Activated T-helper 17 cell treated with anti-CD3 and anti-CD28 coated beads, Interleukin-2, amount 50 U/mL, for 72 hours (primary cell): ENCODE measurements at regions not wholly inside any gene's neighbourhood (a gene's known extent, or its start where the extent isn't known, plus 50 kb on each side); places are given as distances from the start of the nearest gene placed in this dataset.

ENCODE experiments used
- ATAC-seq: fragments of 150-1000 bp; cut with Tn5 transposase; replicated peaks from 2 replicates; pipeline ENCODE4 v1.10.0; 2021; ENCODE audit warnings: mild to moderate bottlenecking, moderate library complexity
- H3K27ac Mint-ChIP-seq: one replicate; pipeline ENCODE4 v1.8.0; 2022; ENCODE audit warnings: mixed read lengths
- H3K27me3 Mint-ChIP-seq: one replicate; pipeline ENCODE4 v1.8.0; 2022; ENCODE audit warnings: mixed read lengths
- H3K36me3 Mint-ChIP-seq: one replicate; pipeline ENCODE4 v1.8.0; 2022; ENCODE audit warnings: low read depth, mild to moderate bottlenecking, mixed read lengths
- H3K4me1 Mint-ChIP-seq: one replicate; pipeline ENCODE4 v1.8.0; 2022; ENCODE audit warnings: mixed read lengths
- H3K4me3 Mint-ChIP-seq: one replicate; pipeline ENCODE4 v1.8.0; 2022; ENCODE audit warnings: mild to moderate bottlenecking, mixed read lengths
- H3K9me3 Mint-ChIP-seq: one replicate; pipeline ENCODE4 v1.8.0; 2022; ENCODE audit warnings: mixed read lengths

DNA sequence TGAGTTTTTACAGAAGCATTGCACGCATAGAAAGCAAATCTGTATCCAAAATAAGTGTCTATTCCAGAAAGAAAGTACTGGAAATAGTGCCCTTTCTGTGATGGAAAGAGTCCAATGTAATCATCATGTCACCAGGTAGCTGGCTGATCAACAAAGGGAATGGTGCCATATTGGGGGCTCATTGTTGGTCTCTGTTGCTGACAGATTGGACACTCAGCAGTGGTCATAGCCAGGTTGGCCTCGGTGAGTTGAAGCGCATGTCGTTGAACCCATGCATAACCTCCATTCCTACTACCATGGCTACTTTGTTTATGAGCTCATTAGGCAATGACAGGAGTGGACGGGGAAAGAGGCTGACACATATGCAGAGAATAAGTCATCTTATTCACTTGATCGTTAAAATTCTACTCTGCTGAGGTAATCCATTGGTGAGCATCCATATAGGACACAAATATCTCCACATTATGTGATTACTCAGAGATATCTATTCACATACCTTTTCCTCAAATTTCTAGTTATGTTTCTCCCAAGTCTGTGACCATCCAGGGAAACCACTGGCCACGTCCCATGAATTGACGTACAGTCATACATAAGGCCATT, 560.5 kb downstream of the HAO1 start:
- no peaks in the 10 kb centered on the region for H3K27me3 Mint-ChIP-seq

DNA sequence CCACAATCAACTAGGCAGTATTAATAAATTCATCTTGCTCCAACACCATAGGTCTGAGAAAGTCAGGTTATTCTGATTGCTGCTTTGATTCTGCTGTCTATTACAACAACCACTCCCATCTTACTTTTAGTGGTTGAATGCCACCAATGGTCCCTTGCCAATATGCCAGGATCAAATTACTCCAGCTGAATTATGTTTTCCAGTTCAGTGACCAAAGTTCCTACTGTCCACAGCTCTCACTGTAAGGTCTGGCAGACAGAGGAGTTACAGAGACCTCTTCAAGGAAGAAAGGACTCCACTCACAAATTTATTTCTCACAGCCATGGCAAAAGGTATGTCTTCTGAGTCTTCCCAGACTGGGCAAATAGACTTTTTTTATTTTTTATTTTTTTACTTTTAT, 557.0 kb downstream of the HAO1 start:
- ATAC-seq, result no peak
- Mint-ChIP-seq H3K4me3 (no peak overlapping the region), H3K27me3 (no peaks in the 10 kb centered on the region), H3K4me1 (no peaks in the 10 kb centered on the region), H3K36me3 (no peaks in the 10 kb centered on the region), H3K9me3 (peaks cover 15% of the 10 kb centered on the region), H3K27ac (no peak overlapping the region)

More for the DNA sequence above, 560.5 kb downstream of the HAO1 start:
- Mint-ChIP-seq H3K36me3 (no peaks in the 10 kb centered on the region), H3K9me3 (peaks cover 16% of the 10 kb centered on the region), H3K27ac (no peak overlapping the region), H3K4me3 (no peak overlapping the region), H3K4me1 (no peaks in the 10 kb centered on the region)
- ATAC-seq, result no peak

DNA sequence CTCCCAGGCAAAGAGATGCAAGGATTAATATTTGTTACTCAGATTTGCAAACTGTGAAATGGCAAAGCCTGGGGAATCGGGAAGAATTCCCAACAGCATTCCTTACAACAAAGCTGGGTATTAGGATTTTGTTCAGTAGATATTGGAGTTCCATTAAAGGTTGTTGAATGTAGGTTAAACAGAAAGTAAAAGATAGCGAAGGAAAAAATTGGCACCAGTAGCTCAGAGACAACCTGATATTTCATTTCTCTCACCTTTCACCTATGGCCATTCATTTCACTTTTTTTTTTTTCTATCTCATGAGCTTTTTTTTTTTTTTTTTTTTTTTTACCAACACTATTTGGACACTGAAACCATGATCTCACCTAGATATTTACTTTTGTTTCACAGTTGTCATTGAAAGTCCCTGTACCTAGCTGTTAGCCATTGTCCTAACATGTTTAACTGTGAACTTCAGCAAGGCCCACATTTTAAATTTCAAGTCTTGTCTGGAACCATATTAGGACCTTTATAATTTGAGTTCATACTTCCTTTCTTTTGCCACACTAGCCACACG, 552.5 kb downstream of the HAO1 start:
- Mint-ChIP-seq H3K9me3 (peaks cover 7% of the 10 kb centered on the region), H3K27me3 (no peaks in the 10 kb centered on the region), H3K4me3 (no peak overlapping the region), H3K27ac (no peak overlapping the region), H3K36me3 (no peaks in the 10 kb centered on the region), H3K4me1 (no peaks in the 10 kb centered on the region)
- no peak for ATAC-seq

DNA sequence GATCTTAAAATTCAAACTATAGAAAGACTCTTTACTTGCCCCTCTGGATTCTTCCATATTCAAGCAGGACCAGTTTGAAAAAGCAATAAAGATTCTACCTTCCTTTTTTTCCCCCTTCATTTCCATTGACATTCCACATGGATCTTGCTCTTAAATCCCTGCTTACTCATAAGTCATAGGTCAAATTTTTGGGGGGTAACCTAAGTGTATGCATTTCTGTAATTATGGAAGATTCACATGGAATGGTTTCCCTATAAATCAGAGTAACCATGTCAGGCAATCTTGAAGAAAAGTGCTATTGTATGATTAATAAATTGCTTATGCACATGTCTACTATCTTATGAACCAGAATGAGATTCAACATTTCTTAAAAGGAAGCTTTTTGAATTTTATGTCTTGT, 551.0 kb downstream of the HAO1 start:
- H3K36me3 Mint-ChIP-seq, result no peaks in the 10 kb centered on the region
- no peaks in the 10 kb centered on the region for H3K27me3 Mint-ChIP-seq
- peaks cover 7% of the 10 kb centered on the region for H3K9me3 Mint-ChIP-seq
- no peak for ATAC-seq
- no peak overlapping the region for H3K27ac Mint-ChIP-seq
- H3K4me3 Mint-ChIP-seq, result no peak overlapping the region
- H3K4me1 Mint-ChIP-seq, result no peaks in the 10 kb centered on the region

DNA sequence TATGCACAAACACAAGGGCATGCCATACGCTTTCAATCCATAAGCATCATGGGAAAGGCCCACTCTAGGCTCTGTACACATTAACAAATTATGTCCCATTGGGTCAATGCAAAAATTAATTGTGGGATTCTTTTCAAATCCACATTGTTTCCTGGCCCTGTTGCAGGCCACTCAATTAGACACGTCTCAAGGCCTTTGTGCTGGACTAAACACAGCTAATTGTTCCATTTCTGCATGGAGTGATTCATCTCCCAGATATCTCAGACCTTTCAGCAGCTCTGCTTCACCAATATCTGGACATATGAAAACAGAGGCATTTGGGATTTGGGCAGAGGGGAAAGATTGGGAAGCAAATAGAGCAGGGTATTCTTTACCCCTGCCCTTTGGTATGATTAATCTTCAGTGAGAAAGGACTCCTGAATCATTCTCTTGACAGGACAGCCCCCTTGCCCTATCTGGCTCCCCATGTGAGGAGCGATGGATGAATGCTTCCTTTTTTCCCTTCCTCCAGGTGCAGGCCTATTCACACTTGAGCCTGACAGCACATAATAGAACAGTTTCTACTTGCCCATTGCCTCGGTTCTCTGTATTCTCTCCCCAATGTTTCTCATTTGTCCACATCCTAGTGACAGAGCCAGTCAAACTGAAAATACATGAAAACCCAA, 547.6 kb downstream of the HAO1 start:
- H3K4me3 Mint-ChIP-seq, result no peak overlapping the region
- H3K27me3 Mint-ChIP-seq, result no peaks in the 10 kb centered on the region
- H3K4me1 Mint-ChIP-seq, result no peaks in the 10 kb centered on the region
- H3K36me3 Mint-ChIP-seq, result no peaks in the 10 kb centered on the region
- no peak overlapping the region for H3K27ac Mint-ChIP-seq
- no peak for ATAC-seq
- no peaks in the 10 kb centered on the region for H3K9me3 Mint-ChIP-seq

DNA sequence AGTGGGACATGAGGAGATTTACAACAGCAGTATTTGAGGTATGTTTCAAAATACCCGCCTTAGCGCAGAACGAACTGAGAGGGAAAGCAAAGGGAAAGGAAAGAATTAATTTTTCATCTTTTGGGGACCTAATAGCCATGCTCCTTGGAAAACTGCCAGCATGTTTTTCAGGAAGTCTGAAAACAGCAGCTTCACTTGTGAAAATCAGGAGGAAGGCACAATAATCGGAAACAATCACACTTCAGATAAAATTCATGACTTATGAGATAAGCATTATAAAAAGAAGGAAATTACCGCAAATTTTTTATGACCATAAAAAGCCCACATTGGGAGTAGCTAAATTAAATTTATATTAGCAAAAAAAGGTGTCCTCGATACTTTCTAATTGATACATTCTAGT, 541.1 kb downstream of the HAO1 start:
- H3K27ac Mint-ChIP-seq, result no peak overlapping the region
- no peaks in the 10 kb centered on the region for H3K36me3 Mint-ChIP-seq
- no peaks in the 10 kb centered on the region for H3K27me3 Mint-ChIP-seq
- no peak overlapping the region for H3K4me3 Mint-ChIP-seq
- H3K9me3 Mint-ChIP-seq, result peaks cover 14% of the 10 kb centered on the region
- no peak for ATAC-seq
- no peaks in the 10 kb centered on the region for H3K4me1 Mint-ChIP-seq

DNA sequence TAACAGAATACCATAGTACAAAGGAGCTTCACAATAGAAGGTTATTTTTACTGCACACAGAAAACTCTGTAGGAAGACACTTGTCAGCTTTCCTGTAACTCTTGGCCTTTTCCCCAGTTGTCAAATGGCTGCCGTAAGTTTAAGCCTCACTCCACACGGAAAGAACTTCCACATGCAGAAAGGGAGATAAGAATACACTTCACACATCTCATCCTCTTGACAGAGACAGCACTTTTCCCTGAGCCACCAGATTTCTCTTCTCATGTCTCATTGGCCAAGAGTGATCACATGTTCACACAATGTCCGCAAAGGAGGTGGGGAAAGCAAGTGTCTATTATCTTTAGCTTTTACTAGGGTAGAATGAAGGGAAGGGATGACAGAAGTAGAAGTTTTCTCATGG, 540.7 kb downstream of the HAO1 start:
- Mint-ChIP-seq H3K4me1 (no peaks in the 10 kb centered on the region), H3K9me3 (peaks cover 14% of the 10 kb centered on the region), H3K27me3 (no peaks in the 10 kb centered on the region), H3K36me3 (no peaks in the 10 kb centered on the region), H3K4me3 (no peak overlapping the region), H3K27ac (no peak overlapping the region)
- ATAC-seq, result no peak

DNA sequence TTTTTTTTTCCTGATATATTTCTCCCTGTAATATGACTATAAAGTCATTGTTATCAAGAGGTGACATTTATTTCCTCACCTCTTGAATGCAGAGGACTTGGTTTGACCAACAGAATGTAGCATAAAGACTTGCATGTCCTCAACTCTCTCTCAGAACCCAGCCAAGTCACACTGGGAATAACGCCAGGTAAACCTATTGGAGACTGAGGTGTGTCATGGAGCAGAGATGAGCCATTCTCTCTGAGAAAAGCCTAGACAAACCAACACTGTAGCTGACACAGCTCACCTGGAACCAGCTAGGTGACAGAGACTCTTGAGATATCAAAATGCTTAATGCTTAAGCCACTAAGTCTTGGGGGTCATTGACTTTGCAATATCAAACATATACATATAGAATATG, 533.6 kb downstream of the HAO1 start:
- ATAC-seq, result no peak
- Mint-ChIP-seq H3K36me3 (no peaks in the 10 kb centered on the region), H3K27me3 (no peaks in the 10 kb centered on the region), H3K27ac (no peak overlapping the region), H3K4me3 (no peak overlapping the region), H3K9me3 (peaks cover 21% of the 10 kb centered on the region), H3K4me1 (no peaks in the 10 kb centered on the region)

DNA sequence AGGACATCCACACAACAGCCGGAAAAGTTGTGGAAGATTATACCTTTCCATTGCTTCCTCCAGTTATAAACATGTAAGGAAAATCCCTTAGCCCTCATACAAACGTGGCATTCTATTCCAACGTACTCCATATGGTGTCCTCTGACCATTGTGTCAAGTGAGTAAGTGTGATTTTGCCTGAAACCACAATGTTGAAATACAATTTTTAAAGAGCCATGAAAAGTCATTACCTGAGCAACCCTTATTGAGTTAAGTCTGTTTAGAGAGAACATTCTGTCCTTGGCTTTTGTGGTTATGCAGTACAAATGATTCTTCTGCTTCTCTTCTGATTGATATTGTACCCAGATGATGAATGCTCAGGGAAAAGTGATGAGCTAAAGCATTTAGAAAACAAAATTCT, 530.1 kb downstream of the HAO1 start:
- H3K36me3 Mint-ChIP-seq, result no peaks in the 10 kb centered on the region
- H3K4me1 Mint-ChIP-seq, result no peaks in the 10 kb centered on the region
- peaks cover 11% of the 10 kb centered on the region for H3K9me3 Mint-ChIP-seq
- H3K27ac Mint-ChIP-seq, result no peak overlapping the region
- no peak overlapping the region for H3K4me3 Mint-ChIP-seq
- H3K27me3 Mint-ChIP-seq, result no peaks in the 10 kb centered on the region
- ATAC-seq, result no peak

DNA sequence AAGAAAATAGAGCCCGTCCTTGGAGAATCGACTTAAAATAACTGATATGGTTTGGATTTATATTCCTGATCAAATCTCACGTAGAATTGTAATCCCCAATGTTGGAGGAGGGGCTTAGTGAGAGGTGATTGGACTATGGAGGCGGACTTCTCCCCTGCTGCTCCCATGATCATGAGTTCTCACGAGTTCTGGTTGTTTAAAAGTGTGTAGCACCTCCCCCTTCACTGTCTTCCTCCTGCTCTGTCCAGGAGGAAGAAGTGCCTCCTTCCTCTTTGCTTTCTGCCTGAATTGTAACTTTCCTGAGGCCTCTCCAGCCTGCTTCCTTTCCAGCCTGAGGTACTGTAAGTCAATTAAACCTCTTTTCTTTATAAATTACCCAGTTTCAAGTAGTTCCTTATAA, 529.2 kb downstream of the HAO1 start:
- no peaks in the 10 kb centered on the region for H3K4me1 Mint-ChIP-seq
- peaks cover 11% of the 10 kb centered on the region for H3K9me3 Mint-ChIP-seq
- no peak for ATAC-seq
- no peak overlapping the region for H3K4me3 Mint-ChIP-seq
- no peak overlapping the region for H3K27ac Mint-ChIP-seq
- H3K36me3 Mint-ChIP-seq, result no peaks in the 10 kb centered on the region
- no peaks in the 10 kb centered on the region for H3K27me3 Mint-ChIP-seq

DNA sequence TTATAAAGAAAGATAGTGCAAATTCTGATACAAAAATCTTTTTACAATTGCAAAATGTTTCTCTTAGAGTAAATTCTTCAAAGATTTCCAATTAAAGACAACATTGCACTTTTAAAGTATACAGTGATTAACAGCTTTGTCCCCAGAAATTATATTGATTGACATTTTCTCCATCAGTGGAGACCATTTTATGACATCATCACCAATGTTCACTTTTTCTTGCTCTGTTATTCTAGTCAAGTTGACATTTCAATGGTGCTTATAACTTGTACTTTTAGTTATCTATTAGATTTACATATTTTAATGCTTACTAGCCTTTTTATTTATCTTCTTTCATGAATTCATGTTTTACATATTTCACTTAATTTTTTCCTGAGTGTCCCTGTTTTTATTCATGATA, 524.8 kb downstream of the HAO1 start:
- Mint-ChIP-seq H3K4me3 (no peak overlapping the region), H3K27ac (no peak overlapping the region), H3K27me3 (no peaks in the 10 kb centered on the region), H3K9me3 (peaks cover 4% of the 10 kb centered on the region), H3K4me1 (no peaks in the 10 kb centered on the region), H3K36me3 (no peaks in the 10 kb centered on the region)
- no peak for ATAC-seq

DNA sequence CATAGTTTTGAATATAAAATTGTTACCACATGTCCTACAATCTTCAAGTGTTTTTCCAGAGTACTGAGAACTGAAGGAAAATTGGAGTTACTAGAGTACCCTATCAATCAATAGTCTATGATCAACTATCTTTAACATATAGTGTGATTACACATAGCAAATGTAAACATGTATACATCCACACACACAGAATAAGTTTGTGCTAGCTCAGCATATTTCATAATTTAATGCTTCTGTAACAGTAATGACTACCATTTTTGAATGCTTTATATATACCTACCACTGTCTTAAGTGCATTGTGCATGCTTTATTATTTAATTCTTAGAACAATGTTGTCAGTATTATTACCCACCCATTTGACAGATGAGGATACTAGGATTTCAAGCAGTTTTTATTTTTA, 523.9 kb downstream of the HAO1 start:
- peaks cover 6% of the 10 kb centered on the region for H3K9me3 Mint-ChIP-seq
- no peaks in the 10 kb centered on the region for H3K4me1 Mint-ChIP-seq
- no peak overlapping the region for H3K4me3 Mint-ChIP-seq
- no peak for ATAC-seq
- H3K27me3 Mint-ChIP-seq, result no peaks in the 10 kb centered on the region
- H3K27ac Mint-ChIP-seq, result no peak overlapping the region
- no peaks in the 10 kb centered on the region for H3K36me3 Mint-ChIP-seq

DNA sequence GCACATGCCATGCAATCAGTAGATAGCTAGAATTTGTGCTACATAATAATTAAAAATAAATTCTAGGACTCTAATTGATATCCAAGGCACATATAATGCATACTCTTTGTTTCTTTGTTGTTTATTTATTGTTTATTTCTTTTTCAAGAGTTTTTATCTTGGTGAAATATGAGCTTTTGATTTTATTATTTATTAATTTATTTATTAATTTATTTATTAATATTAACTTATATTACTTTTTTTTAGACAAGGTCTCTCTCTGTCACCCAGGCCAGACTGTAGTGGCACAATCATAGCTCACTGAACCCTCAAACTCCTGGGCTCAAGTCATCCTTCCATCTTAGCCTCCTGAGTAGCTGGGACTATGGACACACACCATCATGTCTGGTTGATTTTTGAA, 519.9 kb downstream of the HAO1 start:
- Mint-ChIP-seq H3K4me1 (no peaks in the 10 kb centered on the region), H3K9me3 (peaks cover 5% of the 10 kb centered on the region), H3K4me3 (no peak overlapping the region), H3K36me3 (no peaks in the 10 kb centered on the region), H3K27me3 (no peaks in the 10 kb centered on the region), H3K27ac (no peak overlapping the region)
- no peak for ATAC-seq

DNA sequence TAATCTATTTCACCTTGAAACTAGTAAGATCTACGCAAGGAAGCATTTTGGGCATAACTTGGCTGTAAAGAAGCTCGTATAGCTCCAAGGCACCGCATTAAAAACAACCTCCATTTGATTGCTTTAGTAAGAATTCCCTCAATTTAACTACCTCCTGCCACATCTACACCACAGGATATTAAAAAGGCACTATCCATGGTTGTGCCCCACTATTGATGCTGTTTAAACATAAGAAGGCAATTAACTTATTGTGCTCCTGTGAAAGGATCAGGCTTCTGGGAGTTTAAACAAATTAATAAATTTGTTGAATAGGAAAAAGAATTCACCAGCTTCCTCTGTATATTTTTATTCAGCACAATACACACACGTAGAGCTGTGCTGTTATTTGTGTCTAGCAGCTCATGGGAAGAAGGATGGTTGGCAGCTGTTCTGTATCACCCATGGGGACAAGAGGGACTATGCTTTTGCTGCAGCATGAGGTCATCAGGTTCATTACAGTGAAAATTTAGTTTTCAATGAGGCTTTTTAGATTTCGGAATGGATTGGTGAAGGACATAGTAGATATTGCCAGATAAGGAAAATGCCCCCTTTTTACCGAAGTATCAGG, 513.3 kb downstream of the HAO1 start:
- H3K4me3 Mint-ChIP-seq, result no peak overlapping the region
- no peaks in the 10 kb centered on the region for H3K27me3 Mint-ChIP-seq
- H3K27ac Mint-ChIP-seq, result no peak overlapping the region
- H3K4me1 Mint-ChIP-seq, result no peaks in the 10 kb centered on the region
- H3K36me3 Mint-ChIP-seq, result no peaks in the 10 kb centered on the region
- H3K9me3 Mint-ChIP-seq, result no peaks in the 10 kb centered on the region
- no peak for ATAC-seq

DNA sequence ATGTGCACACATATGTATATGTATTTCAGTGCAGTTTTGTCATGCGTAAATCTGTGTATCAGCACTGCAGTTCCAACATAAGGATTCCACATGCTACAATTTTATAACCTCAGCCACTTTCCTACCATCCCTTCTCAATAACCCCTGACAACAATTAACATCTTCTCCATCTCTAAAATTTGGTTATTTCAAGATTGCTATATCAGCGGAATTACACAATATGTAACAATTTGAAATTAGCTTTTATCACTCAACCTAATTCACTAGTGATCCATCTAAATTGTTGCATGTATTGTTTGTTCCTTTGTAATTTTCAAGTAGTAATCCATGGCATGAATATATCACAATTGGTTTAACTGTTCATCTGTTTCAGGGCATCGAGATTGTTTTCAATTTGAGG, 511.3 kb downstream of the HAO1 start:
- H3K36me3 Mint-ChIP-seq, result no peaks in the 10 kb centered on the region
- no peaks in the 10 kb centered on the region for H3K27me3 Mint-ChIP-seq
- no peak overlapping the region for H3K4me3 Mint-ChIP-seq
- no peak for ATAC-seq
- H3K27ac Mint-ChIP-seq, result no peak overlapping the region
- H3K9me3 Mint-ChIP-seq, result no peaks in the 10 kb centered on the region
- H3K4me1 Mint-ChIP-seq, result no peaks in the 10 kb centered on the region
